HL-60 (cell line): ENCODE measurements at regions not wholly inside any gene's neighbourhood (a gene's known extent, or its start where the extent isn't known, plus 50 kb on each side); places are given as distances from the start of the nearest gene placed in this dataset.

Experiments used
- DNase-seq, 2 experiments: peaks; one replicate each; pipeline ENCODE4 v3.0.0-alpha.2; 2010 to 2020; ENCODE audit warnings: low read depth in 1 of 2, low spot score in 1 of 2
- H3K27ac ChIP-seq: fragments of 250-450 bp; sonication (Bioruptor Pico); replicated peaks from 2 replicates; pipeline ENCODE4 v1.5.1; 2020; ENCODE audit warnings: mild to moderate bottlenecking, moderate library complexity
- H3K27me3 ChIP-seq: fragments of 250-450 bp; sonication (Bioruptor Pico); 2 replicates; pipeline ENCODE4 v1.5.1; 2021; ENCODE audit warnings: mild to moderate bottlenecking, moderate library complexity; ENCODE audit not compliant: insufficient read depth, poor library complexity, severe bottlenecking
- H3K4me3 ChIP-seq: replicated peaks from 2 replicates; pipeline ENCODE4 v1.5.1; 2011; ENCODE audit warnings: mild to moderate bottlenecking, control low read depth, low read length; ENCODE audit not compliant: insufficient read depth
- GABPA ChIP-seq: IDR thresholded peaks from 2 replicates; pipeline ENCODE4 v1.6.1; 2012; ENCODE audit warnings: low read depth
- POLR2AphosphoS5 ChIP-seq: IDR thresholded peaks from 2 replicates; pipeline ENCODE4 v1.6.1; 2012; ENCODE audit warnings: low read depth
- SPI1 ChIP-seq: IDR thresholded peaks from 2 replicates; pipeline ENCODE4 v1.6.1; 2012; ENCODE audit warnings: low read depth, mild to moderate bottlenecking, borderline replicate concordance
- TF ChIP-seq, protein P1 (sequence below): IDR thresholded peaks from one replicate; pipeline ENCODE4 v1.5.1; 2011; ENCODE audit warnings: low read length, control low read depth, inconsistent platforms; ENCODE audit not compliant: insufficient read depth
- TF ChIP-seq, protein P2 (sequence below): IDR thresholded peaks from 2 replicates; pipeline ENCODE4 v1.6.1; 2012; ENCODE audit warnings: low read depth; ENCODE audit not compliant: insufficient replicate concordance

DNA sequence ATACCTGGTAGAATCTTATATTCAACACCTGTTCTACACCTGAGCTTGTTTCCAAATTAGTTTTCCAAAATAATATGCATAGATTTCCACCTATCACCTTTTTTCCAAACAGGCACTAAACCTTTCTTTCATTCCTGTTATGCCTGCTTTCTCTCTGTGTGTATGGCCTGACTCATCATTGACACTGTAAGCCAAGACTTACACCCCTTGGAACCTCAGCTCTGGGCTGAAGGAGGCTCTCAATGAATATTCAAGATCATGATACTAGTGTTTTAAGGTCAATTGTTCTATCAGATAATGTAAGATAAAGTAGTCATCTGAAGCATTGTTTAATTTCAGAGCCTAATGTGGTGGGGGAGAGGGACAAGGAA lies 1193.3 kb downstream of the FLRT2 start:
- H3K27ac ChIP-seq = no peak overlapping the region
- no peak for DNase-seq
- TF ChIP-seq SPI1 (no peak), GABPA (no peak)
- TF ChIP-seq, protein P1, sequence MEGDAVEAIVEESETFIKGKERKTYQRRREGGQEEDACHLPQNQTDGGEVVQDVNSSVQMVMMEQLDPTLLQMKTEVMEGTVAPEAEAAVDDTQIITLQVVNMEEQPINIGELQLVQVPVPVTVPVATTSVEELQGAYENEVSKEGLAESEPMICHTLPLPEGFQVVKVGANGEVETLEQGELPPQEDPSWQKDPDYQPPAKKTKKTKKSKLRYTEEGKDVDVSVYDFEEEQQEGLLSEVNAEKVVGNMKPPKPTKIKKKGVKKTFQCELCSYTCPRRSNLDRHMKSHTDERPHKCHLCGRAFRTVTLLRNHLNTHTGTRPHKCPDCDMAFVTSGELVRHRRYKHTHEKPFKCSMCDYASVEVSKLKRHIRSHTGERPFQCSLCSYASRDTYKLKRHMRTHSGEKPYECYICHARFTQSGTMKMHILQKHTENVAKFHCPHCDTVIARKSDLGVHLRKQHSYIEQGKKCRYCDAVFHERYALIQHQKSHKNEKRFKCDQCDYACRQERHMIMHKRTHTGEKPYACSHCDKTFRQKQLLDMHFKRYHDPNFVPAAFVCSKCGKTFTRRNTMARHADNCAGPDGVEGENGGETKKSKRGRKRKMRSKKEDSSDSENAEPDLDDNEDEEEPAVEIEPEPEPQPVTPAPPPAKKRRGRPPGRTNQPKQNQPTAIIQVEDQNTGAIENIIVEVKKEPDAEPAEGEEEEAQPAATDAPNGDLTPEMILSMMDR = no peak
- TF ChIP-seq, protein P2, sequence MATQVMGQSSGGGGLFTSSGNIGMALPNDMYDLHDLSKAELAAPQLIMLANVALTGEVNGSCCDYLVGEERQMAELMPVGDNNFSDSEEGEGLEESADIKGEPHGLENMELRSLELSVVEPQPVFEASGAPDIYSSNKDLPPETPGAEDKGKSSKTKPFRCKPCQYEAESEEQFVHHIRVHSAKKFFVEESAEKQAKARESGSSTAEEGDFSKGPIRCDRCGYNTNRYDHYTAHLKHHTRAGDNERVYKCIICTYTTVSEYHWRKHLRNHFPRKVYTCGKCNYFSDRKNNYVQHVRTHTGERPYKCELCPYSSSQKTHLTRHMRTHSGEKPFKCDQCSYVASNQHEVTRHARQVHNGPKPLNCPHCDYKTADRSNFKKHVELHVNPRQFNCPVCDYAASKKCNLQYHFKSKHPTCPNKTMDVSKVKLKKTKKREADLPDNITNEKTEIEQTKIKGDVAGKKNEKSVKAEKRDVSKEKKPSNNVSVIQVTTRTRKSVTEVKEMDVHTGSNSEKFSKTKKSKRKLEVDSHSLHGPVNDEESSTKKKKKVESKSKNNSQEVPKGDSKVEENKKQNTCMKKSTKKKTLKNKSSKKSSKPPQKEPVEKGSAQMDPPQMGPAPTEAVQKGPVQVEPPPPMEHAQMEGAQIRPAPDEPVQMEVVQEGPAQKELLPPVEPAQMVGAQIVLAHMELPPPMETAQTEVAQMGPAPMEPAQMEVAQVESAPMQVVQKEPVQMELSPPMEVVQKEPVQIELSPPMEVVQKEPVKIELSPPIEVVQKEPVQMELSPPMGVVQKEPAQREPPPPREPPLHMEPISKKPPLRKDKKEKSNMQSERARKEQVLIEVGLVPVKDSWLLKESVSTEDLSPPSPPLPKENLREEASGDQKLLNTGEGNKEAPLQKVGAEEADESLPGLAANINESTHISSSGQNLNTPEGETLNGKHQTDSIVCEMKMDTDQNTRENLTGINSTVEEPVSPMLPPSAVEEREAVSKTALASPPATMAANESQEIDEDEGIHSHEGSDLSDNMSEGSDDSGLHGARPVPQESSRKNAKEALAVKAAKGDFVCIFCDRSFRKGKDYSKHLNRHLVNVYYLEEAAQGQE = no peak
- H3K4me3 ChIP-seq = no peak overlapping the region
- H3K27me3 ChIP-seq = no peaks in the 10 kb centered on the region

DNA sequence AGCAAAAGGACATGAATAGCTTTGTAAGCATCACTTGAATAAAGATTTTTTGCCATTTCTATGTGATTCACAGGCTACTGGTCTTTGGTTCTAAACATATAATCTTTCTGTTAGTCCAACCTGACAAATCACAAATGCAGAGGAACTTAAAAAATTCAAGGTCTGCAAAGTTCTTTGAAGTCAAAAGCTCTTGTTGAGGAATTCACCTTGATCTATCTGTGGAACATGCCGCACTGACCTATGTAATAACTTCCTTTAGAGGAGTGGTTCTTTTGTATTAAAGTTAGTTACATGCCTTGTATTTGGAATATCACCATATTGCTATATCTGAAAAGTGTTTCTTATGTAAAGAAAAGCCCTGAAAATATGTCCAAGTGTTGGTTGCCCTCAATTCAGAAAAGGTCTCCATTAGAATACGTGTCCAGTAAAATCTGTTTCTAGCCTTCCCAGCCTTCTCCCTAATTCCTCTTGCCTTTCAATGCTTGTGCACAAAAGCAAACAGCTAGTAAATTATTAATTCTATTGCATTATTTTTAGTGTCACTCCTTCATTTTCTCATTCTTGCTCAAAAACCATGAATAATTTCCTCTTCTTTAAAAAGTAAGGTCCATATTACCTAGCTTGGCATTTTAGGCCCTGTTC lies 1192.8 kb downstream of the FLRT2 start:
- Histone ChIP-seq H3K27ac (no peak overlapping the region), H3K27me3 (no peaks in the 10 kb centered on the region), H3K4me3 (no peak overlapping the region)
- TF ChIP-seq, protein P2 = no peak
- TF ChIP-seq GABPA (no peak), SPI1 (no peak), POLR2AphosphoS5 (no peak)
- TF ChIP-seq, protein P1 = no peak
- DNase-seq = no peak

DNA sequence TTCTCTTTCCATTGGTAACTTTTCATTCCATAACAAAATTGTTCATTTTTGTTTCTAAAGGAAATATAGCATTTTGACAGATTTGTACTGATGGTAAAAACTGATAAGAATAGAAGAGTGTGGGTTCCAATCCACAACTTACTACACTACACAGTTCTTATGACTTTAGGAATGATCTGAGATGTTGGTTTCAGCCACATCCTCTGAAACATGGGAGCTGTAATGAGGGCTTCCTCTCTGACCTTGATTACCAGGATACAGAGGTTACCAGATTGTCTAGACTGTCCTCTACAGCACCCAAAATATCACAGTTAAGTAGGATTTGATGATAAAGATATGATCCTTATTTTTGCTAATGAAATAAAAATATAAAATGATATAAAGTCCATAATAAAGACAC lies 1184.6 kb downstream of the FLRT2 start:
- Histone ChIP-seq H3K27ac (no peak overlapping the region), H3K4me3 (no peak overlapping the region), H3K27me3 (no peaks in the 10 kb centered on the region)
- no peak for DNase-seq
- TF ChIP-seq, protein P2 = no peak
- TF ChIP-seq SPI1 (no peak), POLR2AphosphoS5 (no peak), GABPA (no peak)
- TF ChIP-seq, protein P1 = no peak
